Skeletal muscle tissue (tissue), 3 donors: ENCODE measurements at regions not wholly inside any gene's neighbourhood (a gene's known extent, or its start where the extent isn't known, plus 50 kb on each side); places are given as distances from the start of the nearest gene placed in this dataset.

Experiments used
- H3K27ac ChIP-seq: one replicate; pipeline ENCODE4 v1.7.0; 2013; ENCODE audit warnings: mild to moderate bottlenecking, low read depth, low read length, inconsistent platforms
- H3K27me3 ChIP-seq, 3 donors: one replicate each; pipeline ENCODE4 v1.7.0; 2013; ENCODE audit warnings: low read length in 3 of 3; ENCODE audit not compliant: control insufficient read depth in 3 of 3, insufficient read depth in 3 of 3
- H3K36me3 ChIP-seq, 3 donors: one replicate each; pipeline ENCODE4 v1.7.0; 2013; ENCODE audit warnings: low read length in 3 of 3; ENCODE audit not compliant: control insufficient read depth in 3 of 3, insufficient read depth in 3 of 3
- H3K4me1 ChIP-seq, 3 donors: one replicate each; pipeline ENCODE4 v1.7.0; 2013; ENCODE audit warnings: low read length in 3 of 3, mild to moderate bottlenecking in 3 of 3; ENCODE audit not compliant: control insufficient read depth in 3 of 3, insufficient read depth in 3 of 3
- H3K4me3 ChIP-seq, 3 donors: one replicate each; pipeline ENCODE4 v1.7.0; 2013; ENCODE audit warnings: low read length in 3 of 3
- H3K9ac ChIP-seq, 3 donors: one replicate each; pipeline ENCODE4 v1.7.0; 2013; ENCODE audit warnings: low read length in 3 of 3, mild to moderate bottlenecking in 3 of 3, moderate library complexity in 2 of 3, low read depth in 1 of 3
- H3K9me3 ChIP-seq, 3 donors: one replicate each; pipeline ENCODE4 v1.7.0; 2013; ENCODE audit warnings: low read length in 3 of 3; ENCODE audit not compliant: control insufficient read depth in 3 of 3
- donor health status: Osteomylitis.

DNA sequence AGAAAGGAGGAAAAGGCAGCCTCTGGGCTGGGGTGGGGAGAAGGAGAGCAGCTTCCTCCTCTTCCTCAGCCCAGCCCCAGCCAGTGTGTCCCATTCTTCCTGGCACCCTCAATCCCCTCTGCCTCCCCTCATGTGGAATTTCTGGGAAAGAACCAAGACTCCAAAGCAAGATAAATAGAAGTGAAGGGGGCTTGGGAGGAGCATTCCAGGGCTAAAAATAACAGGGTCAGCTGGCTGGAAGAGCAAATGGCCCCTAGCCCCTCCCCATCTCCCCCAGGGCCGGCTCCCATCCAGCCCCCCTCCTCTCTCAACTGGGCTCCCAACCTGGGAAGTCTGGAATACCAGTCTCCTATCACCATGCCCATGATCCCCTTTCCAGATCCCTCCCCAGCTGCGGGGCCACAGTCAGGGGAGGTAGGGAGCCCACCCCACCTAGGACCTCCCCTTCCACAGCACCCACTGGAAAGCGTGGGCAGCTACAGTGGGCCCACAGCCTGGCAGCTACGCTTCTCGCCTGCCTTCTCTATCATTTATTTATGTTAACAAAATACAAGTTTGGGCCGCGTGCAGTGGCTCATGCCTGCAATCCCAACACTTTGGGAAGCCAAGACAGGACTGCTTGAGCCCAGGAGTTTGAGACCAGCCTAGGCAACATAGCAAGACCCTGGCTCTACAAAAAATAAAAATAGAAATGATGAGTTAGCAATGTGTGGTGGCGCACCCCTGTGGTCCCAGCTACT is 88.3 kb downstream of the IRF2BPL start:
- no peak overlapping the region for H3K4me3 ChIP-seq
- H3K4me1 ChIP-seq, result peaks cover 23 to 30% (median 24%) of the 10 kb centered on the region in 3 donors
- no peak overlapping the region for H3K9ac ChIP-seq
- H3K36me3 ChIP-seq, result no peaks in the 10 kb centered on the region
- H3K27ac ChIP-seq, result no peak overlapping the region
- H3K9me3 ChIP-seq, result no peaks in the 10 kb centered on the region
- no peaks in the 10 kb centered on the region for H3K27me3 ChIP-seq

GRCh38 chr14:76939015-76939742 is 89.3 kb downstream of the IRF2BPL start:
- Histone ChIP-seq H3K4me1 (peaks cover 23 to 30% (median 24%) of the 10 kb centered on the region in 3 donors), H3K9ac (no peak overlapping the region), H3K27ac (no peak overlapping the region), H3K27me3 (no peaks in the 10 kb centered on the region), H3K9me3 (no peaks in the 10 kb centered on the region), H3K4me3 (no peak overlapping the region), H3K36me3 (no peaks in the 10 kb centered on the region)

GRCh38 chr14:76938092-76938500 is 90.4 kb downstream of the IRF2BPL start:
- no peaks in the 10 kb centered on the region for H3K36me3 ChIP-seq
- peak overlapping the region in 2 of 3 donors; percentile 45 to 51 for H3K4me3 ChIP-seq
- peaks cover 23 to 30% (median 24%) of the 10 kb centered on the region in 3 donors for H3K4me1 ChIP-seq
- H3K9ac ChIP-seq, result peak overlapping the region in 2 of 3 donors; percentile 34 to 43
- H3K9me3 ChIP-seq, result no peaks in the 10 kb centered on the region
- no peaks in the 10 kb centered on the region for H3K27me3 ChIP-seq
- H3K27ac ChIP-seq, result peak overlapping the region; percentile 88

DNA sequence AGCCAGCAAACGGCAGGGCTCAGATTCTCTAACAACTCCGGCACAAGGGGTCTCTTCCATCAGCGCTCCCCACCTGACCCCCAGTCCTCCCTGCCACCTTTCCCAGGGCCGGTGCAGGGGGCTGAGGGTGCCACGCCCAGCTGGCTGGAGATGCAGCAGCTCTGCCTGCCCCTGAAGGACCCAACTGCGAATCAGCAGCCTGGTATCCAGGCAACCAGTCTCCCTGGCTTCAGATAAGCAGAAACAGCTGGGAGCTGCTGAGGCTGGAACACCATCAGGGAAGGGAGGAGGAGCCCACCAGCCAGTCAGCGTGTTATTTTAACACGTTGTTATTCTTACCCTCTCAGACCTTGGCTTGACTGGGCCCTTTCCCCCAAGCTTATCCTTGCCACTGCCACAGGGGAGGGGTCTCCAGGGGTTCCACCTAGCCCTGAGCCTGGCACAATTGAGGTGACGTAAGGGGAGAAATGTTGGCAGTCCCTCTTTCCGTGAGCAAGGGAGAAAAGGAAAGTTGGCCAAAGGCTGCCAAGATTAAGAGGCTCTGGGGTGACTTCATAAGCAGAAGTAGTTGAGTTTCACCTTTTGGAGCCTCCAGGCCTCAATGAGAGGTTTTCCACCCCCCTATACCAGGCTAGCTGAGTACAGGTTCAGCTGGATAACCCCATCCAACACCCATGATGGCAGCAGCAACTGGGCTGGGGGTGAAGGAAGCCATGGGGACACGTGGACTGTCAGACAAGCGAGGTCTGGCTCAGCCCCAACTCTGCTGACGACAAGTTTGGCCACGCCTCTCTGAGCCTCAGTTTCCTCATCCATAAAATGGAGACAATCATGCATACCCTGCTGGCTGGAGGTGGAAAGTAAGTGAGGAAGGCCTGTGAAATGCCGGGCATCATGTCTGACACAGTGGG is 91.1 kb downstream of the IRF2BPL start:
- peak overlapping the region; percentile 5 to 54 (median 34) for H3K9ac ChIP-seq
- H3K4me1 ChIP-seq, result peaks cover 23 to 32% (median 24%) of the 10 kb centered on the region in 3 donors
- H3K4me3 ChIP-seq, result peak overlapping the region; percentile 45 to 56 (median 51)

GRCh38 chr14:76936483-76936882 is 92.0 kb downstream of the IRF2BPL start:
- H3K9me3 ChIP-seq, result no peaks in the 10 kb centered on the region
- H3K27ac ChIP-seq, result no peak overlapping the region
- H3K4me3 ChIP-seq, result no peak overlapping the region
- no peaks in the 10 kb centered on the region for H3K36me3 ChIP-seq
- peaks cover 30 to 37% (median 33%) of the 10 kb centered on the region in 3 donors for H3K4me1 ChIP-seq
- no peak overlapping the region for H3K9ac ChIP-seq
- no peaks in the 10 kb centered on the region for H3K27me3 ChIP-seq

More for the DNA sequence above, 91.1 kb downstream of the IRF2BPL start:
- Histone ChIP-seq H3K27me3 (no peaks in the 10 kb centered on the region), H3K9me3 (no peaks in the 10 kb centered on the region), H3K27ac (peak overlapping the region; percentile 88), H3K36me3 (no peaks in the 10 kb centered on the region)

DNA sequence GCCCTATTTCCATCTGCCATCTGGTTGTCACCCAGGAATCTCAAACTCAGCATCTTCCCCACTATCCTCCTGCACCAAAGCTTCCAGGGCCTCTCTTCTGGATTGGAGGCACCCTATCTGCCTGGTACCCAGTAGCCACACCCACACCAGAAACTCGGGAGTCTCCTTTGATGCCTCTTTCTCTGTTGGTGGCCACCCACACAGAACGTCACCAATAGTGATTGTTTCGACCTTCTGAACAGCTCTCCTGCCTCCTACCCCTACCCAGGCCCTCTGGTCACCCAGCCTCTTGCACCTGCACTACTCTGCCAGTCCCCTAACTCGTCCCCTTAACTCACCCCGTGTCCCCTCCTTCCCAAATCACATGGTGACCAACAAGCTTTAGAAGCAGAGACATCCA is 95.0 kb downstream of the IRF2BPL start:
- peaks cover 38 to 46% (median 44%) of the 10 kb centered on the region in 3 donors for H3K4me1 ChIP-seq
- no peak overlapping the region for H3K9ac ChIP-seq
- H3K9me3 ChIP-seq, result no peaks in the 10 kb centered on the region
- no peaks in the 10 kb centered on the region for H3K27me3 ChIP-seq
- no peak overlapping the region for H3K4me3 ChIP-seq
- no peaks in the 10 kb centered on the region for H3K36me3 ChIP-seq
- H3K27ac ChIP-seq, result no peak overlapping the region

DNA sequence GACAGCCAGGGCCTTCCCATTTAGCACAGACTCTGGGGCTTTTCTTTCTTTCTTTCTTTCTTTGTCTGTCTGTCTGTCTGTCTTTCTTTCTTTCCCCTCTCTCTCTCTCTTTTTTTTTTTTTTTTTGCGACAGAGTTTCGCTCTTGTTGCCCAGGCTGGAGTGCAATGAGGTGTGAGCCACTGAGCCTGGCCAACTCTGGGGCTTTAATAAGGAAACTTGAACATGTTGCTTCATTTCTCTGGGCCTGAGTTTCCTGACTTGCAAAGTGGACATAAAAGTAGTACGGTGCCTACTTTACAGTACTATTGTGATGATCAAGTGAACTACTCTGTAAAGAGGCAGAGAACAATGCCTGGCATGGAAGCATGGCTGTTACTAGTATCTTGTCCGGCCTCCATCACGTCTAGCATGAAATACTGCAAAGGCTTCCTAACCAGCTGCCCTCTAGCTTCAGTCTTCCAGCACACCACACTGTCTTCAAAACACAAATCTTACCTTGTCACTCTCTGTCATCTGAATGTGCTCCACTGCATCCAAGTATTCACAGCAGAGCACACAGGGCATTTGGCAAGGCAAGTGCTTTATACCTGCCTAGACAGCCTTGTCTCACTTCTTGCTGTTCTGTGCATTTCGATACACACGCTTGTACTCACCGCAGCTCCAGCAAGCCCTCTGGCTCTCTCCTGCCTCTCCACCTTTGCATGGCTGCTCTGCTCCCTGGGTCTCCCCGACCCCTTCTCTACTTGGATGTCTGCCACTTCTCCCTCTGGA is 96.7 kb downstream of the IRF2BPL start:
- Histone ChIP-seq H3K27me3 (no peaks in the 10 kb centered on the region), H3K9ac (peak overlapping the region in 1 of 3 donors; percentile 22), H3K36me3 (no peaks in the 10 kb centered on the region), H3K4me3 (no peak overlapping the region), H3K9me3 (no peaks in the 10 kb centered on the region), H3K27ac (peak overlapping the region; percentile 36), H3K4me1 (peaks cover 33 to 39% (median 39%) of the 10 kb centered on the region in 3 donors)

GRCh38 chr14:76930549-76930948 is 98.0 kb downstream of the IRF2BPL start:
- no peaks in the 10 kb centered on the region for H3K27me3 ChIP-seq
- no peak overlapping the region for H3K27ac ChIP-seq
- no peaks in the 10 kb centered on the region for H3K9me3 ChIP-seq
- peaks cover 30 to 37% (median 35%) of the 10 kb centered on the region in 3 donors for H3K4me1 ChIP-seq
- no peak overlapping the region for H3K4me3 ChIP-seq
- H3K9ac ChIP-seq, result no peak overlapping the region
- no peaks in the 10 kb centered on the region for H3K36me3 ChIP-seq

DNA sequence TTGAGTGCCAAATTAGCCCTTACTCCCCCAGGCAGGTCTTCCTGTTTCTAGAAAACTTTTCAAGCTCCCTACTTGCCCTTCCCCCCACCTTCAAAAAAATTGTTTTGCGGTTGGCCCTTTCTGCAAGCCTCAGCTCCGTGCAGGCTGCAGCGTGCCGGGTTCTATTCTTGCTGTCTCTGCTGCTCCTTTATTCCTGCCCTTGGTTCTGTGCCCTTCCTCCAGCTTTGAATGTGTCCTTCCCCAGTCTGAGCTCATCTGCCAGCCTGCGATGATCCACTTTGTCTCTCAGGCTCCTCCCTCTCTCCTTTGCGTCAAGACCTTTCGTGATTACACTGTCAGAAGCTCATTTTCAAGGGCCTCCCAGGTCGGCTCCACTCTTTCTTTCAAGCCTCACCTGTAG is 98.6 kb downstream of the IRF2BPL start:
- H3K9ac ChIP-seq, result peak overlapping the region in 1 of 3 donors; percentile 33
- no peak overlapping the region for H3K27ac ChIP-seq
- H3K27me3 ChIP-seq, result no peaks in the 10 kb centered on the region
- no peaks in the 10 kb centered on the region for H3K9me3 ChIP-seq
- H3K36me3 ChIP-seq, result no peaks in the 10 kb centered on the region
- peaks cover 30 to 35% (median 35%) of the 10 kb centered on the region in 3 donors for H3K4me1 ChIP-seq
- H3K4me3 ChIP-seq, result no peak overlapping the region
